H1 (cell line): ENCODE measurements at regions not wholly inside any gene's neighbourhood (a gene's known extent, or its start where the extent isn't known, plus 50 kb on each side); places are given as distances from the start of the nearest gene placed in this dataset.

ENCODE experiments used
- CTCF ChIP-seq, 3 experiments: IDR thresholded peaks; 1 replicate in 2 of 3; 2 replicates in 1 of 3; pipeline versions ENCODE4 v1.5.1 to v1.6.1; 2011; ENCODE audit warnings: low read length in 3 of 3, mild to moderate bottlenecking in 3 of 3, inconsistent platforms in 2 of 3, low read depth in 1 of 3, moderate library complexity in 1 of 3; ENCODE audit not compliant: insufficient read depth in 1 of 3; ENCODE audit errors: control extremely low read depth in 1 of 3
- USF2 ChIP-seq: IDR thresholded peaks from 2 replicates; pipeline ENCODE4 v1.6.1; 2011; ENCODE audit warnings: low read length, improper control_type of control experiment

- TF ChIP-seq USF2 (no peak), CTCF (IDR thresholded peaks at IDR 0.05; ENCODE audit: control extremely low read depth in 1 of 3, insufficient read depth in 1 of 3, low read depth in 1 of 3, low read length in 3 of 3) (no peak)
These were observed 148.7 kb upstream of the KRR1 start (continued) for GRCh38 chr12:75660107-75660530.
